SH-SY5Y (cell line): ENCODE measurements at regions not wholly inside any gene's neighbourhood (a gene's known extent, or its start where the extent isn't known, plus 50 kb on each side); places are given as distances from the start of the nearest gene placed in this dataset.

Experiments used
- GATA2 ChIP-seq: IDR thresholded peaks from 2 replicates; pipeline ENCODE4 v1.6.1; 2011; ENCODE audit warnings: mild to moderate bottlenecking, low read depth, low read length
- GATA3 ChIP-seq: IDR thresholded peaks from 2 replicates; pipeline ENCODE4 v1.6.1; 2011; ENCODE audit warnings: low read depth, mild to moderate bottlenecking, low read length, moderate library complexity

DNA sequence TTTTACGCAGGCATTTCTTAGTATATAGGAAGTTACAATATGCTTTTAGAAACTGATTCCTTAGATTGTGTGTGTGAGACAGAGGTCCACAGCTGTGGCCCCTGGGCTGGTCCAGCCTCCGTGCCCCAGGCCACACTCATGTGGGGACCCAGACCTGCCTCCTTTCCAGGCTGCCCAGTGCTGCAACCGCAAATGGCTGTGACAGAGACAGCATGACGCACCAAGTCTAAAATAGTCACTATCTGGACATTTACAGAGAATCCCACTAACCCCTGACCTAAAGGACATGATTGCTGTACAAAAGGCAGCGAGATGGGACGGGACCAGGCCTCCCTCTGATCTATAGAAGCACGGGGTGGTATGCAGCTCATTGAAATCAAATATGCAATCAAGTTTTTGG lies 152.2 kb downstream of the TMEM18 start:
- TF ChIP-seq GATA3, result no peak
- no peak for TF ChIP-seq GATA2
